H7 (cell line): ENCODE measurements at regions not wholly inside any gene's neighbourhood (a gene's known extent, or its start where the extent isn't known, plus 50 kb on each side); places are given as distances from the start of the nearest gene placed in this dataset.
"Not testable (repeated sequence)": the region's sequence is repeated elsewhere in the genome, so short reads cannot be mapped to it uniquely, and the experiment has no call there.

Source experiments
- DNase-seq: peaks from one replicate; pipeline ENCODE4 v3.0.0; 2012
- H3K27me3 ChIP-seq: 2 replicates; pipeline ENCODE4 v1.6.0; 2011; ENCODE audit warnings: mild to moderate bottlenecking, low read length; ENCODE audit not compliant: control insufficient read depth, insufficient read depth
- H3K36me3 ChIP-seq: replicated peaks from 2 replicates; pipeline ENCODE4 v1.5.1; 2011; ENCODE audit warnings: low read length; ENCODE audit not compliant: control insufficient read depth, insufficient read depth
- H3K4me3 ChIP-seq: 2 replicates; pipeline ENCODE4 v1.5.1; 2011; ENCODE audit warnings: low read depth, mild to moderate bottlenecking, control low read depth, low read length, moderate library complexity; ENCODE audit not compliant: insufficient read depth

- Histone ChIP-seq H3K27me3 (no peaks in the 10 kb centered on the region), H3K36me3 (no peaks in the 10 kb centered on the region), H3K4me3 (no peak overlapping the region)
- DNase-seq = no peak
Observed at GRCh38 chrX:26559855-26560254, 343.9 kb downstream of the MAGEB5 start.

GRCh38 chrX:26558719-26559386 lies 342.9 kb downstream of the MAGEB5 start:
- H3K27me3 ChIP-seq = no peaks in the 10 kb centered on the region
- no peak overlapping the region for H3K4me3 ChIP-seq
- no peaks in the 10 kb centered on the region for H3K36me3 ChIP-seq
- DNase-seq = peak; percentile 6

DNA sequence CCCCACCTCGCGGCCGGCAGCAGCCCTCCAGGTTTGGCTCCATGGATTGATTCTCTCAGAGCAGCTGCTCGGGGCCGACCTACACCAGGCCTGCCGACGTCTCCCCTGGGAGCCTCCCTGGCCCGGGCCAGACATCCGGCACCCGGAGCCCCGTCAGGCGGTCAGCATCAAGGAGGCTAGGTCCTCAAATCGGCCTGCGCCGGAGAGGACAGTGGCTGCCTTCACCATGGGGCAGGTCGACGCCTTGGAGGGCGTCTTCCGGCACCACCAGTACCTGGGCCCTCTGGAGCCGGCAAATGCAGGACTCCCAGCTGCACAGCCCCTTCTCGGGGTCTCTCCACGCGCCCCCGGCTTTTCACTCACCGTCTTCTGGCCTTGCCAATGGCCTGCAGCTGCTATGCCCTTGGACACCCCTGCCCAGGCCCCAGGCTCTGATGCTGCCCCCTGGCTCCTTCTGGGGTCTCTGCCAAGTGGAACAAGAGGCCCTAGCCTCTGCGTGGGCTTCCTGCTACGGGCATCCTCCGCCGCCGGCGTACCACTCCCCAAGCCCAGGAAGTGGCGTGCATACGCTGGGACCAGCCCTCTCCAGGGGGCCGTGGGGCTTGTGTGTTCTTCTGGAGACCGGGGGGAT lies 341.8 kb downstream of the MAGEB5 start:
- peak; percentile 5 for DNase-seq
- Histone ChIP-seq H3K27me3 (no peaks in the 10 kb centered on the region), H3K4me3 (no peak overlapping the region), H3K36me3 (no peaks in the 10 kb centered on the region)

GRCh38 chrX:26525768-26526167 lies 309.8 kb downstream of the MAGEB5 start:
- not testable (repeated sequence) for DNase-seq

GRCh38 chrX:26522501-26522900 lies 306.5 kb downstream of the MAGEB5 start:
- peak; percentile 1 for DNase-seq
- Histone ChIP-seq H3K4me3 (no peak overlapping the region), H3K27me3 (no peaks in the 10 kb centered on the region), H3K36me3 (no peaks in the 10 kb centered on the region)

More at GRCh38 chrX:26525768-26526167, 309.8 kb downstream of the MAGEB5 start:
- H3K36me3 ChIP-seq, H3K4me3 ChIP-seq, H3K27me3 ChIP-seq: not testable (repeated sequence)

DNA sequence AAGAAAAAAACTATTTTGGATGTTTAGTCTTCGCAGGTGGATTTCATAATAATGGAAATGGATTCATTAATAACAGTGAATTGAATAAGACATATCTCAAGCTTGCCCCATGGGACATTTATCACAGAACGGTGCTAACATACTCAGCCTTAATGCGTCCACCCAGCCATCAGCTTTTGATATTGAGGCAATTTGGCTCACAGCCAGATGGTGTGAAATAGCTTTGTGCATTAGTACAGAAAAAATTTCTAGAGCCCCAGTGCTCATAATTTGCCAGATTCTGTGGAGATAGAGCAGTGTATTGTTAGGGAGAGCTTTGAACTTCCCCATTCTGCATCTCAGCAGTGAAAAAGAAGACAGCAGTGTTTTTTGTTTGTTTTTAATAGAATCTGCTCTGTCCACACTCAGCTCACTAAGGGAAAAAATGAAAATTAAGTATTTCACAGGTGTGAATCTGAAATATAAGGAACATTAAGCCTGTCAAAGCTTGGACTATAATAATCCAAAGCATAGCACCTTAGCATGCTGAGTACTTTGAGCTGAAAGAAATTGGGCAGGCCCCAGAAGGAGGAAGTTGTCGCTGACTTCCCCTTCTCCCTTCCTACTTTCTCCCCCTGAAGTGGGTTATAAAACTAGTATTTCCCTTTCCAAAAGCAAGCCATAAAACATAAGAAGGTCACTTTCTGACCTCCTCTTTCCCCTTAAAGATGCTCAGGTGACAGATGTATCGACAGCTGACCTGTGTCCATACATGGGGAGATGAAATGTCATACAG lies 295.8 kb downstream of the MAGEB5 start:
- Histone ChIP-seq H3K27me3 (no peaks in the 10 kb centered on the region), H3K4me3 (no peak overlapping the region), H3K36me3 (no peaks in the 10 kb centered on the region)
- no peak for DNase-seq

GRCh38 chrX:26470941-26471340 lies 255.0 kb downstream of the MAGEB5 start:
- Histone ChIP-seq H3K36me3 (no peaks in the 10 kb centered on the region), H3K27me3 (no peaks in the 10 kb centered on the region), H3K4me3 (no peak overlapping the region)
- no peak for DNase-seq

DNA sequence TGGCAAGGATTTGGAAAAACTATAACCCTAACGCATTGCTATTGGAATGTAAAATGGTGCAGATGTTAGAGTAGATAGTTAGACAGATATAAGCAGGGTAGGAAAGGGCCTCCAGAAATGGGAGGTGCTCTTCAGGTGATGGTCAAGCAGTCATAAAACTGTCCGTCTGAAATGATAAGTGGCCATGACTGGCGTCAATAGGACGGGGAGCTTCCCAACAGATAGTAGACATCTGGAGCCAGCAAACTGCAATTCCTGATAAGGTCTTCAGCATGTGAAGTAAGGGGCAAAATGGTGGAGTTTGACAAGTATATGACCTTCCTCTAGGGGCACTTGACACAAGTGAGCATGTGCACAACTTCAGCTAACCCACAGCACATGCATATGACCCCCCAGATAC lies 250.4 kb downstream of the MAGEB5 start:
- H3K27me3 ChIP-seq = no peaks in the 10 kb centered on the region
- no peak overlapping the region for H3K4me3 ChIP-seq
- DNase-seq = no peak
- no peaks in the 10 kb centered on the region for H3K36me3 ChIP-seq

- H3K36me3 ChIP-seq = no peaks in the 10 kb centered on the region
- H3K27me3 ChIP-seq = no peaks in the 10 kb centered on the region
- H3K4me3 ChIP-seq = no peak overlapping the region
- DNase-seq = no peak
Observed at GRCh38 chrX:26445288-26445687, 229.3 kb downstream of the MAGEB5 start.

DNA sequence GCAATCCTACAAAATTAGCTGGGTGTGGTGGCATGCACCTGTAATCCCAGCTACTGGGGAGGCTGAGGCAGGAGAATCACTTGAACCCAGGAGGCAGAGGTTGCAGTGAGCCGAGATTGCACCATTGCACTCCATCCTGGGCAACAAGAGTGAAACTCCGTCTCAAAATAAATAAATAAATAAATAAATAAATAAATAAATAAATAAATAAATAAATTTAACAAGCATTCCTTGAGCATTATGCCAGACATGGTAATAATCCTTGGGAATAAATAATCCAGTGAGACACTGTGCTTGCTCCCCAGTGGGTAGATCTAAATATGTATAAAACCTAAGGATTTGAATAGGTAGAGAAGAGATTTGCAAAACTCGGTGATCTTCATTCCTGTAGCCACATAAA lies 228.4 kb downstream of the MAGEB5 start:
- H3K27me3 ChIP-seq, DNase-seq: not testable (repeated sequence)

DNA sequence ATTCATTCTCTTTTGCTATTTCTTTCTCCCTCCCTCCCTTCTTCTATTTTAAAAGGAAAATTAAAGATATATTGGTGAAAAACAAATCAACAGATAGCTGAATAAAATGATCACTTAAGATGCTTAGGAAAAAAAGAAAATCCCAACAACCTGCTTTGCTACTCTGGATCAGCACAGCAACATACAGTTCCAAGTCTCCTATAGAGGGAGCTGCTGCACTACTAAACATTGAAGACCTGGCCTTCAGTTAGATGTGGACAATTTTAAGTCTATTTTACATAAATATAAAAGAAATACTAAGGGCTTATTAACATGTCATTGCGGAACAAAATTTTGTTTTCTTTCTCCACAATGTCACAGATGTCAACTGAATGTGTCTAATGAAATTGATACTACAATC lies 226.4 kb downstream of the MAGEB5 start:
- DNase-seq = peak; percentile 2
- Histone ChIP-seq H3K4me3 (no peak overlapping the region), H3K27me3 (no peaks in the 10 kb centered on the region), H3K36me3 (no peaks in the 10 kb centered on the region)

More for the DNA sequence above, 228.4 kb downstream of the MAGEB5 start:
- not testable (repeated sequence) for H3K4me3 ChIP-seq, H3K36me3 ChIP-seq

GRCh38 chrX:26414534-26414933 lies 198.6 kb downstream of the MAGEB5 start:
- DNase-seq = no peak
- Histone ChIP-seq H3K27me3 (no peaks in the 10 kb centered on the region), H3K36me3 (no peaks in the 10 kb centered on the region), H3K4me3 (no peak overlapping the region)

DNA sequence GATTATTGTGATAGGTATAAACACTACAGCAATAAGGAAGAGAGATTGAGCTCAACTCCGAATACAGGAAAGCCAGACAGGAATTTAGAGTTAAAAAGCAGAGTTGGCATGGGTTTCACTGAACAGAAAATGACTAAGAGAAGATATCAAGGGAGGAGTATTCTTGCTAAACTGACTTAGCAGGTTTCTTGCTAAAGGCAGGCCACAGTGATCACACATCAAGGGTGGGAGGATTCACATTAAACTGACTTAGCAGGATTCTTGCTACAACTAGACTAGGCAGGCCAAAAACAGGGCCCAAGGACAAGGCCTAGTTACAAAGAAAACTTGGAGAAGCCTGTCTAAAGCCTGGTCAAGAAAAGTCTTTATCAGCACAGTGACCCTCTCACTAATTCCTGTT lies 195.1 kb downstream of the MAGEB5 start:
- H3K27me3 ChIP-seq = no peaks in the 10 kb centered on the region
- no peak overlapping the region for H3K4me3 ChIP-seq
- H3K36me3 ChIP-seq = no peaks in the 10 kb centered on the region
- DNase-seq = no peak

- Histone ChIP-seq H3K36me3 (no peaks in the 10 kb centered on the region), H3K4me3 (no peak overlapping the region), H3K27me3 (no peaks in the 10 kb centered on the region)
- DNase-seq = no peak
Observed at GRCh38 chrX:26409636-26410035, 193.7 kb downstream of the MAGEB5 start.

- no peak overlapping the region for H3K4me3 ChIP-seq
- no peak for DNase-seq
- no peaks in the 10 kb centered on the region for H3K27me3 ChIP-seq
- H3K36me3 ChIP-seq = no peaks in the 10 kb centered on the region
Observed at GRCh38 chrX:26387906-26388305, 171.9 kb downstream of the MAGEB5 start.
